Retinal pigment epithelial cell (primary cell): ENCODE measurements at regions not wholly inside any gene's neighbourhood (a gene's known extent, or its start where the extent isn't known, plus 50 kb on each side); places are given as distances from the start of the nearest gene placed in this dataset.

Experiments
- DNase-seq: peaks from one replicate; pipeline ENCODE4 v3.0.0-alpha.2; 2010; ENCODE audit warnings: low read depth
- H3K4me3 ChIP-seq: 2 replicates; pipeline ENCODE4 v1.5.1; 2011; ENCODE audit warnings: mild to moderate bottlenecking, low read length, control low read depth, moderate library complexity
- TF ChIP-seq, protein P1 (sequence below): conservative IDR thresholded peaks from 2 replicates; pipeline ENCODE4 v1.5.1; 2011; ENCODE audit warnings: low read depth, low read length, control low read depth, inconsistent platforms

GRCh38 chr2:215615067-215615802, 179.4 kb upstream of the FN1 start:
- no peak overlapping the region for H3K4me3 ChIP-seq
- no peak for DNase-seq
- TF ChIP-seq, protein P1, sequence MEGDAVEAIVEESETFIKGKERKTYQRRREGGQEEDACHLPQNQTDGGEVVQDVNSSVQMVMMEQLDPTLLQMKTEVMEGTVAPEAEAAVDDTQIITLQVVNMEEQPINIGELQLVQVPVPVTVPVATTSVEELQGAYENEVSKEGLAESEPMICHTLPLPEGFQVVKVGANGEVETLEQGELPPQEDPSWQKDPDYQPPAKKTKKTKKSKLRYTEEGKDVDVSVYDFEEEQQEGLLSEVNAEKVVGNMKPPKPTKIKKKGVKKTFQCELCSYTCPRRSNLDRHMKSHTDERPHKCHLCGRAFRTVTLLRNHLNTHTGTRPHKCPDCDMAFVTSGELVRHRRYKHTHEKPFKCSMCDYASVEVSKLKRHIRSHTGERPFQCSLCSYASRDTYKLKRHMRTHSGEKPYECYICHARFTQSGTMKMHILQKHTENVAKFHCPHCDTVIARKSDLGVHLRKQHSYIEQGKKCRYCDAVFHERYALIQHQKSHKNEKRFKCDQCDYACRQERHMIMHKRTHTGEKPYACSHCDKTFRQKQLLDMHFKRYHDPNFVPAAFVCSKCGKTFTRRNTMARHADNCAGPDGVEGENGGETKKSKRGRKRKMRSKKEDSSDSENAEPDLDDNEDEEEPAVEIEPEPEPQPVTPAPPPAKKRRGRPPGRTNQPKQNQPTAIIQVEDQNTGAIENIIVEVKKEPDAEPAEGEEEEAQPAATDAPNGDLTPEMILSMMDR = no peak

- no peak for DNase-seq
- no peak overlapping the region for H3K4me3 ChIP-seq
- TF ChIP-seq, protein P1 = no peak
Measured at GRCh38 chr2:215614296-215614695, 178.4 kb upstream of the FN1 start.

- TF ChIP-seq, protein P1 = no peak
- no peak for DNase-seq
- H3K4me3 ChIP-seq = no peak overlapping the region
Measured at GRCh38 chr2:215613888-215614287, 178.0 kb upstream of the FN1 start.

DNA sequence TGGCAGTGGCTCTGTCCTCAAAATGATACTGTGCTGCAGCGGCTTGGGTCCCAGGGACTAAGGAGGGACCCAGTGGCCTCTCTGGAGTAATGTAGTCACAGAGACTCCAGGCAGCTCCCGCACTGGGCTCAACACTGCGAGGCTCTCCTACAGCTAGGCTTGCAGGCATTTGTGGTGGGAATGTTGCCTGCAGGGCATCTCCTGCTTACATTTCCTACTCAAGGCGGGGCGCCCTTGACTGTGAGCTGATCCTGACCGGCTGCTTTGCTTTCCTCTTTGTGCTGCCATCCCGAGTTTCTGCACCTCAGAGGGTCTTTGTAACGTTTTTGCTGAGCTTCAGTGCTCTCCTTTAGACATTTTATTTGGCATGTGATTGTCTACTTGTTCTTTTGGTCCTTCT, 177.4 kb upstream of the FN1 start:
- H3K4me3 ChIP-seq = no peak overlapping the region
- no peak for DNase-seq
- TF ChIP-seq, protein P1 = no peak

- DNase-seq = no peak
- H3K4me3 ChIP-seq = no peak overlapping the region
- TF ChIP-seq, protein P1 = no peak
Measured at GRCh38 chr2:215612786-215613185, 176.9 kb upstream of the FN1 start.

GRCh38 chr2:215611609-215612386, 175.9 kb upstream of the FN1 start:
- H3K4me3 ChIP-seq = no peak overlapping the region
- DNase-seq = no peak
- TF ChIP-seq, protein P1 = no peak
